ENCODE measurements at regions not wholly inside any gene's neighbourhood (a gene's known extent, or its start where the extent isn't known, plus 50 kb on each side); places are given as distances from the start of the nearest gene placed in this dataset.

DNA sequence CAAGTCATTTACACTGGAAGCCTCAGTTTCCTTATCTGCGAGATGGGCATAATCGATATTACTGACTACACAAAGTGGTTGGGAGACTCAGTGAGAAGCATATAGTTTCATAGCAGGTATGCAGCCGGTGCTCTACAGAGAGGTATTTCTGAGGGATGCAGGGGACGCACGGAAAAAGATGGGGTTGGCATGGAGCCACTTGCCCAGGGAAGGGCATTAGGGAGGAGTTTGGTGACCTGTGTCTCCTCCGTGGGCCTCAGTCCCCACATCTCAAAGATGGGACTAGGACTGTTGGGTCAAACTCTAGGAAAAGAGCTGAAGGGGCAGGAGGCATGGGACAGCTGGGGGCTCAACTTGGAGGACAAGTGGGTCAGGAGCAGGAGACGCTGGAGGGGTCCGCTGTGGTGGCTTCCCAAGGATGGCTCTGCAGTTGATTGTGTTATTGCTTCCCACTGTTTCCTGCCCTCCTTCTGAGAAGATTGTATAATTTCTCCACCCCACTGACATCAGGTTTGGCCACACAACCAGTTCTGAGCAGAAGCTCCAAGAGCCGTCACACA, 158.6 kb upstream of the ALDH1B1 start:
- Histone ChIP-seq H3K27ac (ENCODE audit: extremely low read length, insufficient read depth, low read length) (no peak overlapping the region), H3K4me3 (replicated peaks in 1 of 3; ENCODE audit: insufficient read depth in 1 of 3, low read depth in 2 of 3, low read length in 3 of 3) (no peak overlapping the region), H3K4me1 (ENCODE audit: insufficient read depth, low read length) (no peaks in the 10 kb centered on the region), H4K20me1 (ENCODE audit: insufficient read depth, low read length) (no peaks in the 10 kb centered on the region), H3K9ac (ENCODE audit: insufficient read depth, low read depth, low read length) (no peak overlapping the region), H3K27me3 (ENCODE audit: control insufficient read depth in 1 of 2, insufficient read depth in 2 of 2, low read length in 2 of 2) (peaks cover 3 to 23% of the 10 kb centered on the region in 2 experiments; a peak in 2 of 5 replicates), H3K36me3 (replicated peaks in 1 of 2; ENCODE audit: control insufficient read depth in 1 of 2, insufficient read depth in 2 of 2, low read length in 2 of 2) (no peaks in the 10 kb centered on the region), H3K4me2 (ENCODE audit: low read depth, low read length) (no peak overlapping the region), H3K9me3 (ENCODE audit: low read length) (no peaks in the 10 kb centered on the region), H2AFZ (ENCODE audit: low read length) (no peak overlapping the region), H3K79me2 (ENCODE audit: insufficient read depth, low read length) (no peaks in the 10 kb centered on the region)
- intact Hi-C loops (cut with micrococcal nuclease; ENCODE audit: unreplicated experiment), result no loop called here
- DNase-seq (ENCODE audit: low spot score) (no peak), ATAC-seq (no peak), FAIRE-seq (no peak)
- CTCF ChIA-PET (ENCODE audit: low intra/inter-chr PET ratio, low total read pairs), result no interaction called here
- in situ Hi-C loops (cut with HindIII; ENCODE audit: extremely low pct_ligation_motif_present, low pct_unique_long_range_greater_than_20kb), result no loop called here
- 54% methylated on average over 7 of the region's 9 CpGs for WGBS (ENCODE audit: low lambda C conversion rate)
- POLR2A ChIA-PET, result no interaction called here
- BruUV-seq (replicated peaks), result no TSS peak
- TF ChIP-seq DR1 (CRISPR knock-in tag; IDR thresholded peaks at IDR 0.05) (no peak), TAF1 (CRISPR knock-in tag; IDR thresholded peaks at IDR 0.05) (no peak), ZMAT3 (CRISPR knock-in tag; conservative IDR thresholded peaks at IDR 0.05) (no peak), LRRFIP1 (CRISPR knock-in tag; conservative IDR thresholded peaks at IDR 0.05) (no peak), FOXC1 (CRISPR knock-in tag; IDR thresholded peaks at IDR 0.05; ENCODE audit: borderline replicate concordance) (no peak), ZNF34 (CRISPR knock-in tag; IDR thresholded peaks at IDR 0.05; ENCODE audit: borderline replicate concordance) (no peak), GPBP1L1 (CRISPR knock-in tag; IDR thresholded peaks at IDR 0.05) (no peak), ATF7 (IDR thresholded peaks at IDR 0.05) (no peak), ATF7 (CRISPR knock-in tag; IDR thresholded peaks at IDR 0.05) (no peak)
- TF ChIP-seq, protein P1, sequence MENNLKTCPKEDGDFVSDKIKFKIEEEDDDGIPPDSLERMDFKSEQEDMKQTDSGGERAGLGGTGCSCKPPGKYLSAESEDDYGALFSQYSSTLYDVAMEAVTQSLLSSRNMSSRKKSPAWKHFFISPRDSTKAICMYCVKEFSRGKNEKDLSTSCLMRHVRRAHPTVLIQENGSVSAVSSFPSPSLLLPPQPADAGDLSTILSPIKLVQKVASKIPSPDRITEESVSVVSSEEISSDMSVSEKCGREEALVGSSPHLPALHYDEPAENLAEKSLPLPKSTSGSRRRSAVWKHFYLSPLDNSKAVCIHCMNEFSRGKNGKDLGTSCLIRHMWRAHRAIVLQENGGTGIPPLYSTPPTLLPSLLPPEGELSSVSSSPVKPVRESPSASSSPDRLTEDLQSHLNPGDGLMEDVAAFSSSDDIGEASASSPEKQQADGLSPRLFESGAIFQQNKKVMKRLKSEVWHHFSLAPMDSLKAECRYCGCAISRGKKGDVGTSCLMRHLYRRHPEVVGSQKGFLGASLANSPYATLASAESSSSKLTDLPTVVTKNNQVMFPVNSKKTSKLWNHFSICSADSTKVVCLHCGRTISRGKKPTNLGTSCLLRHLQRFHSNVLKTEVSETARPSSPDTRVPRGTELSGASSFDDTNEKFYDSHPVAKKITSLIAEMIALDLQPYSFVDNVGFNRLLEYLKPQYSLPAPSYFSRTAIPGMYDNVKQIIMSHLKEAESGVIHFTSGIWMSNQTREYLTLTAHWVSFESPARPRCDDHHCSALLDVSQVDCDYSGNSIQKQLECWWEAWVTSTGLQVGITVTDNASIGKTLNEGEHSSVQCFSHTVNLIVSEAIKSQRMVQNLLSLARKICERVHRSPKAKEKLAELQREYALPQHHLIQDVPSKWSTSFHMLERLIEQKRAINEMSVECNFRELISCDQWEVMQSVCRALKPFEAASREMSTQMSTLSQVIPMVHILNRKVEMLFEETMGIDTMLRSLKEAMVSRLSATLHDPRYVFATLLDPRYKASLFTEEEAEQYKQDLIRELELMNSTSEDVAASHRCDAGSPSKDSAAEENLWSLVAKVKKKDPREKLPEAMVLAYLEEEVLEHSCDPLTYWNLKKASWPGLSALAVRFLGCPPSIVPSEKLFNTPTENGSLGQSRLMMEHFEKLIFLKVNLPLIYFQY (CRISPR knock-in tag; IDR thresholded peaks at IDR 0.05; ENCODE audit: borderline replicate concordance), result no peak
- TF ChIP-seq, protein P2, sequence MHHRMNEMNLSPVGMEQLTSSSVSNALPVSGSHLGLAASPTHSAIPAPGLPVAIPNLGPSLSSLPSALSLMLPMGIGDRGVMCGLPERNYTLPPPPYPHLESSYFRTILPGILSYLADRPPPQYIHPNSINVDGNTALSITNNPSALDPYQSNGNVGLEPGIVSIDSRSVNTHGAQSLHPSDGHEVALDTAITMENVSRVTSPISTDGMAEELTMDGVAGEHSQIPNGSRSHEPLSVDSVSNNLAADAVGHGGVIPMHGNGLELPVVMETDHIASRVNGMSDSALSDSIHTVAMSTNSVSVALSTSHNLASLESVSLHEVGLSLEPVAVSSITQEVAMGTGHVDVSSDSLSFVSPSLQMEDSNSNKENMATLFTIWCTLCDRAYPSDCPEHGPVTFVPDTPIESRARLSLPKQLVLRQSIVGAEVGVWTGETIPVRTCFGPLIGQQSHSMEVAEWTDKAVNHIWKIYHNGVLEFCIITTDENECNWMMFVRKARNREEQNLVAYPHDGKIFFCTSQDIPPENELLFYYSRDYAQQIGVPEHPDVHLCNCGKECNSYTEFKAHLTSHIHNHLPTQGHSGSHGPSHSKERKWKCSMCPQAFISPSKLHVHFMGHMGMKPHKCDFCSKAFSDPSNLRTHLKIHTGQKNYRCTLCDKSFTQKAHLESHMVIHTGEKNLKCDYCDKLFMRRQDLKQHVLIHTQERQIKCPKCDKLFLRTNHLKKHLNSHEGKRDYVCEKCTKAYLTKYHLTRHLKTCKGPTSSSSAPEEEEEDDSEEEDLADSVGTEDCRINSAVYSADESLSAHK (CRISPR knock-in tag; IDR thresholded peaks at IDR 0.05; ENCODE audit: borderline replicate concordance), result no peak
- TF ChIP-seq, protein P3, sequence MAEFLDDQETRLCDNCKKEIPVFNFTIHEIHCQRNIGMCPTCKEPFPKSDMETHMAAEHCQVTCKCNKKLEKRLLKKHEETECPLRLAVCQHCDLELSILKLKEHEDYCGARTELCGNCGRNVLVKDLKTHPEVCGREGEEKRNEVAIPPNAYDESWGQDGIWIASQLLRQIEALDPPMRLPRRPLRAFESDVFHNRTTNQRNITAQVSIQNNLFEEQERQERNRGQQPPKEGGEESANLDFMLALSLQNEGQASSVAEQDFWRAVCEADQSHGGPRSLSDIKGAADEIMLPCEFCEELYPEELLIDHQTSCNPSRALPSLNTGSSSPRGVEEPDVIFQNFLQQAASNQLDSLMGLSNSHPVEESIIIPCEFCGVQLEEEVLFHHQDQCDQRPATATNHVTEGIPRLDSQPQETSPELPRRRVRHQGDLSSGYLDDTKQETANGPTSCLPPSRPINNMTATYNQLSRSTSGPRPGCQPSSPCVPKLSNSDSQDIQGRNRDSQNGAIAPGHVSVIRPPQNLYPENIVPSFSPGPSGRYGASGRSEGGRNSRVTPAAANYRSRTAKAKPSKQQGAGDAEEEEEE (CRISPR knock-in tag; IDR thresholded peaks at IDR 0.05; ENCODE audit: borderline replicate concordance), result no peak
